ENCODE measurements at regions not wholly inside any gene's neighbourhood (a gene's known extent, or its start where the extent isn't known, plus 50 kb on each side); places are given as distances from the start of the nearest gene placed in this dataset.

DNA sequence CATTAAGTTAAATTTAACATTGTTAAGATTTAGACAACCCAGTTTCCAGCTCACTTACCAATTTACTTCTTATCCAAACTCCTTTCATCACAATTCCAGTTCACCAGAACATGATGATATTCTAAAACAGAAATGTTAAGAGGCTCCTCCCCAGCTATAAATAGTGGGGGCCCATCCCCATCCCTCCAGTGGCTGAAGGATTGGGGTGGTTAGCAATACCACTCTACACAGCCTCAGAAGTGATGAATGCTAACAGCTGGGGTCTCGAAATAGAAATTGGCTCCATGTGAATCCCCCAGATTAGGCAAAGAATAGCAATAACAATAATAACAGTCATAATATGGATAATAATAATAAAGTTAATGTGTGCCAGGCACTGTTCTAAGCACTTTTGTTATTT, 97.9 kb upstream of the NCAM1 start:
- H3K36me3 ChIP-seq (ENCODE audit: control insufficient read depth, insufficient read depth, low read length), result no peaks in the 10 kb centered on the region
- ChIA-PET CTCF (no interaction called here), POLR2A (no interaction called here)
- no peaks in the 10 kb centered on the region for H3K27me3 ChIP-seq (ENCODE audit: control insufficient read depth, insufficient read depth, low read length)
- BruUV-seq (replicated peaks), result no TSS peak
- no peak overlapping the region for H3K27ac ChIP-seq (ENCODE audit: low read length)
- no peak for DNase-seq (ENCODE audit: low read depth, low spot score)
- no peak for ATAC-seq
- peaks cover 9% of the 10 kb centered on the region; the same call in 1 of the 2 replicates for H3K9me3 ChIP-seq (ENCODE audit: control insufficient read depth, insufficient read depth, low read depth, low read length)
- no peaks in the 10 kb centered on the region for H3K4me1 ChIP-seq (ENCODE audit: control insufficient read depth, insufficient read depth, low read length)
- TF ChIP-seq TCF7L2 (IDR thresholded peaks at IDR 0.05; ENCODE audit: low read depth, low read length), result no peak
- TF ChIP-seq POLR2AphosphoS5 (IDR thresholded peaks at IDR 0.05; ENCODE audit: low read depth, low read length), result no peak
- TF ChIP-seq, protein P1, sequence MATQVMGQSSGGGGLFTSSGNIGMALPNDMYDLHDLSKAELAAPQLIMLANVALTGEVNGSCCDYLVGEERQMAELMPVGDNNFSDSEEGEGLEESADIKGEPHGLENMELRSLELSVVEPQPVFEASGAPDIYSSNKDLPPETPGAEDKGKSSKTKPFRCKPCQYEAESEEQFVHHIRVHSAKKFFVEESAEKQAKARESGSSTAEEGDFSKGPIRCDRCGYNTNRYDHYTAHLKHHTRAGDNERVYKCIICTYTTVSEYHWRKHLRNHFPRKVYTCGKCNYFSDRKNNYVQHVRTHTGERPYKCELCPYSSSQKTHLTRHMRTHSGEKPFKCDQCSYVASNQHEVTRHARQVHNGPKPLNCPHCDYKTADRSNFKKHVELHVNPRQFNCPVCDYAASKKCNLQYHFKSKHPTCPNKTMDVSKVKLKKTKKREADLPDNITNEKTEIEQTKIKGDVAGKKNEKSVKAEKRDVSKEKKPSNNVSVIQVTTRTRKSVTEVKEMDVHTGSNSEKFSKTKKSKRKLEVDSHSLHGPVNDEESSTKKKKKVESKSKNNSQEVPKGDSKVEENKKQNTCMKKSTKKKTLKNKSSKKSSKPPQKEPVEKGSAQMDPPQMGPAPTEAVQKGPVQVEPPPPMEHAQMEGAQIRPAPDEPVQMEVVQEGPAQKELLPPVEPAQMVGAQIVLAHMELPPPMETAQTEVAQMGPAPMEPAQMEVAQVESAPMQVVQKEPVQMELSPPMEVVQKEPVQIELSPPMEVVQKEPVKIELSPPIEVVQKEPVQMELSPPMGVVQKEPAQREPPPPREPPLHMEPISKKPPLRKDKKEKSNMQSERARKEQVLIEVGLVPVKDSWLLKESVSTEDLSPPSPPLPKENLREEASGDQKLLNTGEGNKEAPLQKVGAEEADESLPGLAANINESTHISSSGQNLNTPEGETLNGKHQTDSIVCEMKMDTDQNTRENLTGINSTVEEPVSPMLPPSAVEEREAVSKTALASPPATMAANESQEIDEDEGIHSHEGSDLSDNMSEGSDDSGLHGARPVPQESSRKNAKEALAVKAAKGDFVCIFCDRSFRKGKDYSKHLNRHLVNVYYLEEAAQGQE (IDR thresholded peaks at IDR 0.05; ENCODE audit: insufficient read depth in 1 of 2, low read depth in 2 of 2, low read length in 1 of 2), result no peak
- TF ChIP-seq, protein P2, sequence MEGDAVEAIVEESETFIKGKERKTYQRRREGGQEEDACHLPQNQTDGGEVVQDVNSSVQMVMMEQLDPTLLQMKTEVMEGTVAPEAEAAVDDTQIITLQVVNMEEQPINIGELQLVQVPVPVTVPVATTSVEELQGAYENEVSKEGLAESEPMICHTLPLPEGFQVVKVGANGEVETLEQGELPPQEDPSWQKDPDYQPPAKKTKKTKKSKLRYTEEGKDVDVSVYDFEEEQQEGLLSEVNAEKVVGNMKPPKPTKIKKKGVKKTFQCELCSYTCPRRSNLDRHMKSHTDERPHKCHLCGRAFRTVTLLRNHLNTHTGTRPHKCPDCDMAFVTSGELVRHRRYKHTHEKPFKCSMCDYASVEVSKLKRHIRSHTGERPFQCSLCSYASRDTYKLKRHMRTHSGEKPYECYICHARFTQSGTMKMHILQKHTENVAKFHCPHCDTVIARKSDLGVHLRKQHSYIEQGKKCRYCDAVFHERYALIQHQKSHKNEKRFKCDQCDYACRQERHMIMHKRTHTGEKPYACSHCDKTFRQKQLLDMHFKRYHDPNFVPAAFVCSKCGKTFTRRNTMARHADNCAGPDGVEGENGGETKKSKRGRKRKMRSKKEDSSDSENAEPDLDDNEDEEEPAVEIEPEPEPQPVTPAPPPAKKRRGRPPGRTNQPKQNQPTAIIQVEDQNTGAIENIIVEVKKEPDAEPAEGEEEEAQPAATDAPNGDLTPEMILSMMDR (IDR thresholded peaks at IDR 0.05), result no peak
- TF ChIP-seq SIN3A (IDR thresholded peaks at IDR 0.05; ENCODE audit: borderline replicate concordance, insufficient read depth, low read depth, low read length), result no peak
- in situ Hi-C loops (cut with HindIII; ENCODE audit: low pct_unique_long_range_greater_than_20kb, low sequenced_read_pairs), result no loop called here
- no peak overlapping the region for H3K4me3 ChIP-seq (ENCODE audit: low read depth in 2 of 2, low read length in 2 of 2)
- intact Hi-C loops (cut with micrococcal nuclease; ENCODE audit: unreplicated experiment), result no loop called here

GRCh38 chr11:112864672-112865071, 96.5 kb upstream of the NCAM1 start:
- no peaks in the 10 kb centered on the region for H3K4me1 ChIP-seq (ENCODE audit: control insufficient read depth, insufficient read depth, low read length)
- in situ Hi-C loops (cut with HindIII; ENCODE audit: low pct_unique_long_range_greater_than_20kb, low sequenced_read_pairs), result no loop called here
- H3K9me3 ChIP-seq (ENCODE audit: control insufficient read depth, insufficient read depth, low read depth, low read length), result peaks cover 9% of the 10 kb centered on the region; the same call in 1 of the 2 replicates
- ChIA-PET POLR2A (no interaction called here), CTCF (no interaction called here)
- no peaks in the 10 kb centered on the region; the same call in 1 of the 2 replicates for H3K27me3 ChIP-seq (ENCODE audit: control insufficient read depth, insufficient read depth, low read length)
- H3K27ac ChIP-seq (ENCODE audit: low read length), result no peak overlapping the region
- no peak overlapping the region for H3K4me3 ChIP-seq (ENCODE audit: low read depth in 2 of 2, low read length in 2 of 2)
- no peaks in the 10 kb centered on the region for H3K36me3 ChIP-seq (ENCODE audit: control insufficient read depth, insufficient read depth, low read length)
- intact Hi-C loops (cut with micrococcal nuclease; ENCODE audit: unreplicated experiment), result no loop called here
- no peak for DNase-seq (ENCODE audit: low read depth, low spot score)
- ATAC-seq, result no peak
- TF ChIP-seq SIN3A (IDR thresholded peaks at IDR 0.05; ENCODE audit: borderline replicate concordance, insufficient read depth, low read depth, low read length) (no peak), TCF7L2 (IDR thresholded peaks at IDR 0.05; ENCODE audit: low read depth, low read length) (no peak), POLR2AphosphoS5 (IDR thresholded peaks at IDR 0.05; ENCODE audit: low read depth, low read length) (no peak)
- TF ChIP-seq, protein P1 (IDR thresholded peaks at IDR 0.05; ENCODE audit: insufficient read depth in 1 of 2, low read depth in 2 of 2, low read length in 1 of 2), result no peak
- TF ChIP-seq, protein P2 (IDR thresholded peaks at IDR 0.05), result no peak
- BruUV-seq (replicated peaks), result no TSS peak
